C4-2B (cell line): ENCODE measurements at regions not wholly inside any gene's neighbourhood (a gene's known extent, or its start where the extent isn't known, plus 50 kb on each side); places are given as distances from the start of the nearest gene placed in this dataset.

Source experiments
- CTCF ChIP-seq: fragments of 450-650 bp; conservative IDR thresholded peaks from 2 replicates; pipeline ENCODE4 v1.5.1; 2017; ENCODE audit warnings: mild to moderate bottlenecking
- ZFX ChIP-seq: fragments of 450-650 bp; IDR thresholded peaks from 2 replicates; pipeline ENCODE4 v1.6.1; 2017

- no peak for TF ChIP-seq CTCF
- TF ChIP-seq ZFX, result no peak
Observed at GRCh38 chr21:17900990-17901385, 81.8 kb upstream of the C21orf91 start.
